Ishikawa (cell line): ENCODE measurements at regions not wholly inside any gene's neighbourhood (a gene's known extent, or its start where the extent isn't known, plus 50 kb on each side); places are given as distances from the start of the nearest gene placed in this dataset.

Experiments
- CEBPB ChIP-seq: IDR thresholded peaks from 2 replicates; pipeline ENCODE4 v1.6.1; 2012
- CREB1 ChIP-seq: IDR thresholded peaks from 2 replicates; pipeline ENCODE4 v1.6.1; 2012; ENCODE audit warnings: low read depth
- EGR1 ChIP-seq: IDR thresholded peaks from 2 replicates; pipeline ENCODE4 v1.6.1; 2012
- EP300 ChIP-seq: IDR thresholded peaks from 2 replicates; pipeline ENCODE4 v1.6.1; 2012; ENCODE audit warnings: borderline replicate concordance
- FOXM1 ChIP-seq: IDR thresholded peaks from 2 replicates; pipeline ENCODE4 v1.6.1; 2012; ENCODE audit warnings: low read depth, borderline replicate concordance
- NFIC ChIP-seq: IDR thresholded peaks from 2 replicates; pipeline ENCODE4 v1.6.1; 2012
- RAD21 ChIP-seq: IDR thresholded peaks from 2 replicates; pipeline ENCODE4 v1.6.1; 2012; ENCODE audit warnings: low read depth
- TAF1 ChIP-seq: IDR thresholded peaks from 2 replicates; pipeline ENCODE4 v1.6.1; 2012; ENCODE audit warnings: low read depth, mild to moderate bottlenecking
- TCF12 ChIP-seq: IDR thresholded peaks from 2 replicates; pipeline ENCODE4 v1.6.1; 2012; ENCODE audit warnings: low read depth
- TEAD4 ChIP-seq: IDR thresholded peaks from 2 replicates; pipeline ENCODE4 v1.6.1; 2012
- YY1 ChIP-seq: IDR thresholded peaks from 2 replicates; pipeline ENCODE4 v1.6.1; 2012; ENCODE audit warnings: low read depth
- ZBTB7A ChIP-seq: IDR thresholded peaks from 2 replicates; pipeline ENCODE4 v1.6.1; 2012; ENCODE audit warnings: low read depth
- TF ChIP-seq, protein P1 (sequence below): IDR thresholded peaks from 2 replicates; pipeline ENCODE4 v1.6.1; 2012
- TF ChIP-seq, protein P2 (sequence below): IDR thresholded peaks from 2 replicates; pipeline ENCODE4 v1.6.1; 2012
- TF ChIP-seq, protein P3 (sequence below): IDR thresholded peaks from 2 replicates; pipeline ENCODE4 v1.6.1; 2012; ENCODE audit warnings: low read depth, mild to moderate bottlenecking

DNA sequence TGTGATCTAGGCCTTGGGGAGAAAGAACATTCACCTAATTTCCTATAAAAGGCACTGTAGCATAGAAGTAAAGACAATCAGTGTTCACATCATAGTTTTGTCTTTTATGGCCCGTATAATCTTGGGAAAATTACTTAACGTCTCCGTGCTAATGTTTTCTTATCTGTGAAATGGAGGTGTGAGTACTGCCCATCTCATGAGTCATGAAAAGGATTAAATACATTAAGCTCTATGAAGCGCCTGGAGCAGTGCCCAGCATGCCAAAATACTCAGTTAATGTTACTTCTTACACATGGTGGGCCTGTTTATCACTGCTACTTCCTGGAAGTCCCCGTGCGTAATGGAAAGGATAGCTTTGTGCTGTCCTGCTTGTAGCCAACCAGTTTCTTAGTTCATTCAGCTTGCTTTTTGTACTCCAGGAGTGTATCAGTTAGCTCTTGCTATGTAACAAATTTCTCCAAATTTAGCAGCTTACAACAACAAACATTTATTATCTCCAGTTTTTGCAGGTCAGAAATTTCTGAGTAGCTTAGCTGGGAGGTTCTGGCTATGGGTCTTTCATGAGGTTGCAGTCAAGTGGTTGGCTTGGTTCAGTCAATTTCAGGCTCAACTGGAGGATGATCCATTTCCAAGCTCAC lies 103.6 kb upstream of the BMP2 start:
- no peak for TF ChIP-seq CREB1
- TF ChIP-seq FOXM1 = no peak
- no peak for TF ChIP-seq NFIC
- no peak for TF ChIP-seq ZBTB7A
- TF ChIP-seq RAD21 = no peak
- no peak for TF ChIP-seq EP300
- TF ChIP-seq, protein P1, sequence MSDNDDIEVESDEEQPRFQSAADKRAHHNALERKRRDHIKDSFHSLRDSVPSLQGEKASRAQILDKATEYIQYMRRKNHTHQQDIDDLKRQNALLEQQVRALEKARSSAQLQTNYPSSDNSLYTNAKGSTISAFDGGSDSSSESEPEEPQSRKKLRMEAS = no peak
- TF ChIP-seq, protein P2, sequence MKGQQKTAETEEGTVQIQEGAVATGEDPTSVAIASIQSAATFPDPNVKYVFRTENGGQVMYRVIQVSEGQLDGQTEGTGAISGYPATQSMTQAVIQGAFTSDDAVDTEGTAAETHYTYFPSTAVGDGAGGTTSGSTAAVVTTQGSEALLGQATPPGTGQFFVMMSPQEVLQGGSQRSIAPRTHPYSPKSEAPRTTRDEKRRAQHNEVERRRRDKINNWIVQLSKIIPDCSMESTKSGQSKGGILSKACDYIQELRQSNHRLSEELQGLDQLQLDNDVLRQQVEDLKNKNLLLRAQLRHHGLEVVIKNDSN = no peak
- TF ChIP-seq, protein P3, sequence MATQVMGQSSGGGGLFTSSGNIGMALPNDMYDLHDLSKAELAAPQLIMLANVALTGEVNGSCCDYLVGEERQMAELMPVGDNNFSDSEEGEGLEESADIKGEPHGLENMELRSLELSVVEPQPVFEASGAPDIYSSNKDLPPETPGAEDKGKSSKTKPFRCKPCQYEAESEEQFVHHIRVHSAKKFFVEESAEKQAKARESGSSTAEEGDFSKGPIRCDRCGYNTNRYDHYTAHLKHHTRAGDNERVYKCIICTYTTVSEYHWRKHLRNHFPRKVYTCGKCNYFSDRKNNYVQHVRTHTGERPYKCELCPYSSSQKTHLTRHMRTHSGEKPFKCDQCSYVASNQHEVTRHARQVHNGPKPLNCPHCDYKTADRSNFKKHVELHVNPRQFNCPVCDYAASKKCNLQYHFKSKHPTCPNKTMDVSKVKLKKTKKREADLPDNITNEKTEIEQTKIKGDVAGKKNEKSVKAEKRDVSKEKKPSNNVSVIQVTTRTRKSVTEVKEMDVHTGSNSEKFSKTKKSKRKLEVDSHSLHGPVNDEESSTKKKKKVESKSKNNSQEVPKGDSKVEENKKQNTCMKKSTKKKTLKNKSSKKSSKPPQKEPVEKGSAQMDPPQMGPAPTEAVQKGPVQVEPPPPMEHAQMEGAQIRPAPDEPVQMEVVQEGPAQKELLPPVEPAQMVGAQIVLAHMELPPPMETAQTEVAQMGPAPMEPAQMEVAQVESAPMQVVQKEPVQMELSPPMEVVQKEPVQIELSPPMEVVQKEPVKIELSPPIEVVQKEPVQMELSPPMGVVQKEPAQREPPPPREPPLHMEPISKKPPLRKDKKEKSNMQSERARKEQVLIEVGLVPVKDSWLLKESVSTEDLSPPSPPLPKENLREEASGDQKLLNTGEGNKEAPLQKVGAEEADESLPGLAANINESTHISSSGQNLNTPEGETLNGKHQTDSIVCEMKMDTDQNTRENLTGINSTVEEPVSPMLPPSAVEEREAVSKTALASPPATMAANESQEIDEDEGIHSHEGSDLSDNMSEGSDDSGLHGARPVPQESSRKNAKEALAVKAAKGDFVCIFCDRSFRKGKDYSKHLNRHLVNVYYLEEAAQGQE = no peak

DNA sequence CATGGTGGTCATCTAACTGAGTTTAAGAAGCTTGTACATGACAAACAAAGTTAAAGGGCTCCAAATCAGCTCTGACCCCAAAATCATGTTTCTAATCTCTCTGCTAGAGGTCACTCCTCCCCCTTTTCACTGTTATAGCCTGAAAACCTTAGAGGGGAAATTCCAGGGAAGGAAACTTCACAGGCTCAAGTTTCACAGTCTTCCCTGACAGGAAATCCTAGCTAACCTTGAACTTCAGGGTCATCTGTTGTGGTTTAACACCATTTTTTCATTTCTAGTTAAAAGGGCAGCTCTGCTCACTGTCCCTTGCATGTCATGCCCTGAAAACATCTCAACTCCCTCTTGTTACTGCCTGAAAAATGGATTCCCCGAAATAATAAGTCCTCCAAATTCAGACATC lies 104.4 kb upstream of the BMP2 start:
- no peak for TF ChIP-seq TCF12
- no peak for TF ChIP-seq FOXM1
- TF ChIP-seq YY1 = no peak
- no peak for TF ChIP-seq NFIC
- TF ChIP-seq EP300 = no peak
- TF ChIP-seq CREB1 = no peak
- TF ChIP-seq CEBPB = no peak
- TF ChIP-seq, protein P1 = no peak
- TF ChIP-seq EGR1 = no peak
- TF ChIP-seq ZBTB7A = no peak
- TF ChIP-seq, protein P2 = no peak
- no peak for TF ChIP-seq TAF1
- no peak for TF ChIP-seq RAD21

DNA sequence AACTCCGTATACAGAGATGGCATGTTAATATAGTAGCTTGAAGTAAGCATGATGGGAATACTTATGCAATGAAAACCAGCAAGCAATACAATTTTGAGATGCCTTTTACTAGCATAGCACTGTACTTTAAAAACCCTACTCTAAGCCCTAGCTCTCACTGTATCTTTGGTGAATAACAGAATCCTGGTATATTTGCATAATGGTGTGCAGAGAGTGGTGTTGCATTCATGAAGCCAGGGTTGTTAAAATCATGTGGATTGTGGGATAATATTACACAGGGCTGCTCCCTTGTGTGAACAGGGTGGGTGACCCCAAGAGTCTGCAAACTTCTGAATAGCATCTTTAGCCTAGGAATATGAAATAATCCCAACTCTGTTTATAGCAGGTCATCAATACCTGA lies 105.2 kb upstream of the BMP2 start:
- TF ChIP-seq, protein P1 = no peak
- TF ChIP-seq CREB1 (no peak), TCF12 (no peak), TEAD4 (no peak), YY1 (no peak), EP300 (no peak), CEBPB (no peak), FOXM1 (no peak), RAD21 (no peak)

DNA sequence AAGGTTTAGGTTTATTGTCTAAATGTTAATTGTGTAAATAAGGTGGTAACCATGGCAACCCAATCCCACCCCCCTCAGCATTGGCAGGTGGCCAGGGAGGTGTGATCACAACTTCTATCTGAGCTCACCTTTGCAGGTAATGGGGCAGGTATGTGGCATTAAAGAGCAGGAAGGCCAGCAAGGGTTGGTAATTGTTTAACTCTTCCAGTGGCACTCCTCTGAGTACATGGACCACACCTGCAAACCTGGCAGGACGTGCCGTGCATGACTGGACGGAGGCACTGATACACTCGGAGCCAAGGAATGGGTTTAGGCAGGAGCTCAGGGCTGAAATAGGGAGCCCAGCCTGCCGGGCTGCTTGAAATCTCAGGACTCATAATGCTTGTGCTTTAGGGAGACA lies 107.0 kb upstream of the BMP2 start:
- TF ChIP-seq FOXM1 (no peak), RAD21 (no peak), TAF1 (no peak), EP300 (no peak), NFIC (no peak), TCF12 (no peak), CEBPB (no peak), YY1 (no peak), ZBTB7A (no peak), EGR1 (no peak), TEAD4 (no peak), CREB1 (no peak)
- TF ChIP-seq, protein P2 = no peak
- TF ChIP-seq, protein P1 = no peak
- TF ChIP-seq, protein P3 = no peak

DNA sequence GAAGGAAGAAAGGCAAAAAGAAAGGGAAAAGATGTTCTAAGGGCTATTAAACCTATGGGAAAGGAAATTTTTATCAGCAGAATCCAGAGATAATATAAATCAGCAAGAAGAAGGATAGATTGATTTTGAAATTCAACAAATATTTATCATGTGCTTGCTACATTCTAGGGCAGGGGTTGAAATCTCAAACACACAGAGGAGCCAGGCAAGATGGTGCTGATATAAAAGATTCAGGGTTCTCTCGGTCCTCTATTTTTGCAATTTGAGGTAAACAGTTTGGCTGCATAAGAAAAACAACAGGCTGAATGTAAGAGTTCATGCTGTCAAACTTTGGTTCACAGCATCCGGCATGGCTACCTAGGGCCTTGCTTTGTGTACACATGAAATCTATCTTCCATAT lies 109.6 kb upstream of the BMP2 start:
- TF ChIP-seq NFIC (no peak), EP300 (no peak), TCF12 (no peak), TAF1 (no peak), YY1 (no peak), CEBPB (no peak), FOXM1 (no peak), TEAD4 (no peak), ZBTB7A (no peak), CREB1 (no peak)
- TF ChIP-seq, protein P2 = no peak
- TF ChIP-seq, protein P3 = no peak
- TF ChIP-seq, protein P1 = no peak
